Fibroblast of the aortic adventitia (primary cell): ENCODE measurements at regions not wholly inside any gene's neighbourhood (a gene's known extent, or its start where the extent isn't known, plus 50 kb on each side); places are given as distances from the start of the nearest gene placed in this dataset.

ENCODE experiments used
- DNase-seq: peaks from one replicate; pipeline ENCODE4 v3.0.0-alpha.2; 2010; ENCODE audit warnings: low read depth
- H3K4me3 ChIP-seq: 2 replicates; pipeline ENCODE4 v1.5.1; 2011; ENCODE audit warnings: low read depth, mild to moderate bottlenecking, control low read depth, low read length, moderate library complexity
- CTCF ChIP-seq: IDR thresholded peaks from 2 replicates; pipeline ENCODE4 v1.5.1; 2011; ENCODE audit warnings: mild to moderate bottlenecking, low read length, control low read depth, inconsistent platforms; ENCODE audit not compliant: insufficient read depth

GRCh38 chr9:108060175-108060574 is 570.6 kb upstream of the KLF4 start:
- TF ChIP-seq CTCF, result no peak
- DNase-seq, result no peak
- no peak overlapping the region for H3K4me3 ChIP-seq

- no peak overlapping the region for H3K4me3 ChIP-seq
- TF ChIP-seq CTCF, result no peak
- no peak for DNase-seq
Measured at GRCh38 chr9:108058135-108058814, 568.7 kb upstream of the KLF4 start.

GRCh38 chr9:108057421-108058134 is 568.0 kb upstream of the KLF4 start:
- no peak overlapping the region for H3K4me3 ChIP-seq
- no peak for TF ChIP-seq CTCF
- DNase-seq, result peak; percentile 98

GRCh38 chr9:108056805-108057386 is 567.3 kb upstream of the KLF4 start:
- TF ChIP-seq CTCF, result no peak
- DNase-seq, result peak; percentile 85
- no peak overlapping the region for H3K4me3 ChIP-seq

GRCh38 chr9:108056084-108056804 is 566.7 kb upstream of the KLF4 start:
- no peak overlapping the region for H3K4me3 ChIP-seq
- TF ChIP-seq CTCF, result no peak
- peak; percentile 41 for DNase-seq

- H3K4me3 ChIP-seq, result no peak overlapping the region
- TF ChIP-seq CTCF, result no peak
Measured at GRCh38 chr9:108054131-108054630, 564.6 kb upstream of the KLF4 start.

More at GRCh38 chr9:108054131-108054630, 564.6 kb upstream of the KLF4 start:
- DNase-seq, result no peak
